DND-41 (cell line): ENCODE measurements at regions not wholly inside any gene's neighbourhood (a gene's known extent, or its start where the extent isn't known, plus 50 kb on each side); places are given as distances from the start of the nearest gene placed in this dataset.

Source experiments
- ATAC-seq: fragments of 200-7000 bp; cut with Tn5 transposase; 3 replicates; pipeline ENCODE4 v1.9.1; 2021; ENCODE audit warnings: low read depth; ENCODE audit not compliant: insufficient read depth
- DNase-seq: peaks from one replicate; pipeline ENCODE4 v3.0.0-alpha.2; 2020
- H2AFZ ChIP-seq: 2 replicates; pipeline ENCODE4 v1.6.0; 2012; ENCODE audit warnings: low read depth, low read length
- H3K27ac ChIP-seq: 2 replicates; pipeline ENCODE4 v1.5.1; 2012; ENCODE audit warnings: low read length, inconsistent platforms
- H3K27me3 ChIP-seq: fragments of 200-600 bp; sonication (generic); 2 replicates; pipeline ENCODE4 v1.6.0; 2012; ENCODE audit warnings: low read length, mild to moderate bottlenecking, inconsistent platforms; ENCODE audit not compliant: insufficient read depth, poor library complexity
- H3K36me3 ChIP-seq: 2 replicates; pipeline ENCODE4 v1.5.1; 2012; ENCODE audit warnings: low read length, inconsistent platforms; ENCODE audit not compliant: insufficient read depth
- H3K4me1 ChIP-seq: 2 replicates; pipeline ENCODE4 v1.5.1; 2012; ENCODE audit warnings: mild to moderate bottlenecking, low read length; ENCODE audit not compliant: insufficient read depth
- H3K4me2 ChIP-seq: 2 replicates; pipeline ENCODE4 v1.6.0; 2012; ENCODE audit warnings: mild to moderate bottlenecking, moderate library complexity, low read length, inconsistent platforms; ENCODE audit not compliant: insufficient read depth
- H3K4me3 ChIP-seq, 2 experiments: fragments of 200-600 bp in 1 of 2; shearing (Covaris generic) in 1 of 2; 2 replicates each; pipeline ENCODE4 v1.5.1; 2012 to 2016; ENCODE audit warnings: inconsistent platforms in 2 of 2, low read length in 2 of 2, mild to moderate bottlenecking in 2 of 2, low read depth in 1 of 2, moderate library complexity in 1 of 2
- H3K79me2 ChIP-seq: 2 replicates; pipeline ENCODE4 v1.6.0; 2012; ENCODE audit warnings: low read length, inconsistent platforms; ENCODE audit not compliant: insufficient read depth
- H3K9ac ChIP-seq: 2 replicates; pipeline ENCODE4 v1.6.0; 2012; ENCODE audit warnings: low read depth, mild to moderate bottlenecking, inconsistent platforms, low read length, moderate library complexity
- H3K9me3 ChIP-seq: 2 replicates; pipeline ENCODE4 v1.5.1; 2012; ENCODE audit warnings: low read length, moderate library complexity, mild to moderate bottlenecking, inconsistent platforms; ENCODE audit not compliant: insufficient read depth, severe bottlenecking
- H4K20me1 ChIP-seq: 2 replicates; pipeline ENCODE4 v1.6.0; 2012; ENCODE audit warnings: low read length; ENCODE audit not compliant: insufficient read depth
- EZH2 ChIP-seq: IDR thresholded peaks from 3 replicates; pipeline ENCODE4 v1.6.1; 2012; ENCODE audit warnings: borderline replicate concordance, low read depth, mild to moderate bottlenecking, moderate library complexity, low read length, inconsistent platforms; ENCODE audit not compliant: severe bottlenecking
- TF ChIP-seq, protein P1 (sequence below): IDR thresholded peaks from 2 replicates; pipeline ENCODE4 v1.5.1; 2012; ENCODE audit warnings: borderline replicate concordance, low read length, moderate library complexity, mild to moderate bottlenecking; ENCODE audit not compliant: poor library complexity, severe bottlenecking; ENCODE audit errors: extremely low read depth

DNA sequence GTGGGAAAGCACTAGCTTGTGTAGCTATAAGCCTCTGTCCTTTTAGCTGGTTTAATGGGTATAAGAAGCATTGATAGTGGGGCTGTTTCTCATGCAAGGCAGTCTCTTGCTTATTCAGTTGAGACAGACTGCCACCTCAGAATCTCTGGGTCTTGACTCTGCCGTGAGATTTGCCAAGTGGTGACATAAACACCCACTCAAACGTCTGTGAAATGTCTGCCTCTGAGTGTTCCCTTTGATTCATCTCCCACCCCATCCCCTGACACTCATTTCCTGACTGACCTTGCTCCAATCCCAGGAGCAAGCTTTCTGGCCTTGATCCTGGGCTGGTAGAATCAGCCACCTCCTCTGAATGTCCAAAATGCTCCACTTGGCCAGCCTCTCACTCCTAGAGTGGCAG, 141.9 kb upstream of the RBMS1 start:
- Histone ChIP-seq H3K4me1 (no peaks in the 10 kb centered on the region), H3K9ac (no peak overlapping the region)

DNA sequence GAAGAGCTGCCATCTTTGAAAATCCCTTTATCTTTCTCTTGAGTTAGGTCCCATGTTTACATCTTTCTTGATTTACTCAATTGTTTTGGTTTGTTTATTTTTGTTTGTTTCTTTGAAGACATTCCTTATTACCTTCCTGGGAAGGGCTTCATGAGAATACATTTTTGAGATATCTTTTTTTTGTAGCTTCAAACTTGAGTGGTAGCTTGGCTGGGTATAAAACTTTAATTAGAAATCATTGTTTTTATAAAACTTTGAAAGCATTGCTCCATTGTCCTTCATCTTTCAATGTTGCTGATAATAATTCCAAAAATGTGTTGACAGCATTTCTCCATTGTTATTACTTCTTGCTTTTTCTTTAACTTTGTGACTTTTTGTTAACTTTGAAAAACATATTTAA, 145.9 kb upstream of the RBMS1 start:
- Histone ChIP-seq H3K27ac (no peak overlapping the region), H3K4me1 (no peaks in the 10 kb centered on the region), H2AFZ (no peak overlapping the region), H3K36me3 (no peaks in the 10 kb centered on the region), H3K4me3 (no peak overlapping the region), H3K9me3 (peaks cover 16% of the 10 kb centered on the region), H3K9ac (no peak overlapping the region), H4K20me1 (no peaks in the 10 kb centered on the region), H3K27me3 (no peaks in the 10 kb centered on the region), H3K79me2 (no peaks in the 10 kb centered on the region), H3K4me2 (no peak overlapping the region)
- no peak for TF ChIP-seq EZH2
- TF ChIP-seq, protein P1, sequence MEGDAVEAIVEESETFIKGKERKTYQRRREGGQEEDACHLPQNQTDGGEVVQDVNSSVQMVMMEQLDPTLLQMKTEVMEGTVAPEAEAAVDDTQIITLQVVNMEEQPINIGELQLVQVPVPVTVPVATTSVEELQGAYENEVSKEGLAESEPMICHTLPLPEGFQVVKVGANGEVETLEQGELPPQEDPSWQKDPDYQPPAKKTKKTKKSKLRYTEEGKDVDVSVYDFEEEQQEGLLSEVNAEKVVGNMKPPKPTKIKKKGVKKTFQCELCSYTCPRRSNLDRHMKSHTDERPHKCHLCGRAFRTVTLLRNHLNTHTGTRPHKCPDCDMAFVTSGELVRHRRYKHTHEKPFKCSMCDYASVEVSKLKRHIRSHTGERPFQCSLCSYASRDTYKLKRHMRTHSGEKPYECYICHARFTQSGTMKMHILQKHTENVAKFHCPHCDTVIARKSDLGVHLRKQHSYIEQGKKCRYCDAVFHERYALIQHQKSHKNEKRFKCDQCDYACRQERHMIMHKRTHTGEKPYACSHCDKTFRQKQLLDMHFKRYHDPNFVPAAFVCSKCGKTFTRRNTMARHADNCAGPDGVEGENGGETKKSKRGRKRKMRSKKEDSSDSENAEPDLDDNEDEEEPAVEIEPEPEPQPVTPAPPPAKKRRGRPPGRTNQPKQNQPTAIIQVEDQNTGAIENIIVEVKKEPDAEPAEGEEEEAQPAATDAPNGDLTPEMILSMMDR: no peak
- DNase-seq (no peak), ATAC-seq (no peak)

More for the DNA sequence above, 141.9 kb upstream of the RBMS1 start:
- no peak for DNase-seq
- Histone ChIP-seq H3K9me3 (peaks cover 12% of the 10 kb centered on the region), H3K79me2 (no peaks in the 10 kb centered on the region), H4K20me1 (no peaks in the 10 kb centered on the region), H3K4me2 (no peak overlapping the region), H3K4me3 (no peak overlapping the region), H3K27ac (no peak overlapping the region), H2AFZ (no peak overlapping the region), H3K27me3 (no peaks in the 10 kb centered on the region), H3K36me3 (no peaks in the 10 kb centered on the region)
- no peak for ATAC-seq
- TF ChIP-seq EZH2: no peak
- TF ChIP-seq, protein P1: no peak

DNA sequence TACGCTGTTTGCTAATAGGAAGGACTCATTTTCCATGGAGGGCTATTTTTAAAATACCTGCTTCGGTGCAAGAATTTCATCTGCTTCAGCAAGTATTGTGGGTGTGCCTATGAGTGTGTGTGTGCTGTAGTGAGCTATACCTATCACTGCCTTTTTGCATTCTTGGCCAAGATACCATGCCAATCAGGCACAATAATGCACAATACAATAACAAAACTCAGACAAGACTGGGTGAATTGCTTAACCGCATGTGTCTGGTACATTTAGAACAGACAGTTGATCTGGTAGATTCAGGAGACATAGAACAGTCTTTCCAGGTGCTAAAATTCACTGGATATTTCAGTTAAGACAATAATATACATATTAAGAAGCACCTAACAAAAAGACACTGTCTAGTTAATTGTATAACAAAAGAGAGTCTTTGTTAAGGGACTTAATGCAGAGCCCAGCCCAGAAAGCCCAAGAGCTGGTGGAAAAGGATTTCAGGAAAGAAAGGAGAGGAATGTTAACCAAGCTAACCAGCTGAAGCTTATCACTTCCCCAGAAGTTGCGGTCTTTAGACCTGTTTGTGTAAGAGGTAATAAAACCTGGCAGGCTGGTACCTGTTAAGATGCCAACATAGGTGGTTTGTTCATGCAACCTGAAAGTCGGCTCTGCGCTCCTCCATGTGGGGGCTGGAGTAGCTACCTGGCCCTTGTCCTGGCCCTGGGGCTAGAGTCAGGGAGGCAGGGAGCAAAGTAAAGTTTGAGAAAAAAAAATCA, 153.3 kb upstream of the RBMS1 start:
- DNase-seq (no peak), ATAC-seq (no peak)
- H2AFZ ChIP-seq: no peak overlapping the region
- no peak overlapping the region for H3K9ac ChIP-seq
- no peaks in the 10 kb centered on the region for H3K9me3 ChIP-seq
- no peak overlapping the region for H3K27ac ChIP-seq
- no peaks in the 10 kb centered on the region for H4K20me1 ChIP-seq
- no peaks in the 10 kb centered on the region for H3K36me3 ChIP-seq
- no peak for TF ChIP-seq EZH2
- TF ChIP-seq, protein P1: no peak
- no peak overlapping the region for H3K4me3 ChIP-seq
- H3K79me2 ChIP-seq: no peaks in the 10 kb centered on the region
- no peaks in the 10 kb centered on the region for H3K27me3 ChIP-seq
- H3K4me1 ChIP-seq: peaks cover 15% of the 10 kb centered on the region
- H3K4me2 ChIP-seq: no peak overlapping the region
